GM19372 (cell line): ENCODE measurements at regions not wholly inside any gene's neighbourhood (a gene's known extent, or its start where the extent isn't known, plus 50 kb on each side); places are given as distances from the start of the nearest gene placed in this dataset.

Experiments
- ATAC-seq: cut with Tn5 transposase; IDR thresholded peaks from one replicate; pipeline ENCODE4 v1.9.1; 2021; ENCODE audit warnings: mild to moderate bottlenecking, low read depth, moderate library complexity; ENCODE audit not compliant: unreplicated experiment

DNA sequence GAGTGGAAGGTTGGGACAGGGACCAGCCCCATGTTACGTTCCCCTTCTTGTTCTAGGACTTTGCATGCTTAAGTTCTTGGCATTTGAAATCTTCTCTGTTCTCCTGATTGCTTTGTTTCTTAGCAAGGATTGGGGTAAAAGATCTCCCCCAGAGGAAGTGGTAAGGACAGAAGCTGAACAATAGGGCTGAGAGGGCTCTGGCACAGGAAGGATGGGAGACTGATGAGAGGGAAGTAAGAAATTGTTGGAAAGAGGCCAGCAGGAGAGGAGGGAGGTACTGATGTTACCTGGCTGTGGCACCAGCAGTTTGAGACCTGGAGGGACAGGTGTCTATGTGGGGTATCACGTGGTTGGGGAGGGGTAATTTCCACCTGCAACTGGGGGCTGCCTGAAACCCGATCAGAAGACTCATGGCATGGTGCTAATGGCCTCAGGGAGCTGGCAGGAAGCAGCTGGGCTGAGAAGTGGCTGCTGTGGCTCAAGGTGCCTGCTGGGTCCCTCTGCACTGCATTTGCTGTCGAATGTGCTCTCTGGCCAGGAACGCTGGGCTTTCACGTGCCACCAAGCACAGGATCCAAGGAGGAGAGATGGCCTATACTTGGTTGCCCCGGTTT lies 108.4 kb downstream of the LSM3 start:
- no peak for ATAC-seq

- no peak for ATAC-seq
Observed at GRCh38 chr3:14288177-14288788, 109.7 kb downstream of the LSM3 start.

- ATAC-seq = no peak
Observed at GRCh38 chr3:14288833-14289451, 110.3 kb downstream of the LSM3 start.

DNA sequence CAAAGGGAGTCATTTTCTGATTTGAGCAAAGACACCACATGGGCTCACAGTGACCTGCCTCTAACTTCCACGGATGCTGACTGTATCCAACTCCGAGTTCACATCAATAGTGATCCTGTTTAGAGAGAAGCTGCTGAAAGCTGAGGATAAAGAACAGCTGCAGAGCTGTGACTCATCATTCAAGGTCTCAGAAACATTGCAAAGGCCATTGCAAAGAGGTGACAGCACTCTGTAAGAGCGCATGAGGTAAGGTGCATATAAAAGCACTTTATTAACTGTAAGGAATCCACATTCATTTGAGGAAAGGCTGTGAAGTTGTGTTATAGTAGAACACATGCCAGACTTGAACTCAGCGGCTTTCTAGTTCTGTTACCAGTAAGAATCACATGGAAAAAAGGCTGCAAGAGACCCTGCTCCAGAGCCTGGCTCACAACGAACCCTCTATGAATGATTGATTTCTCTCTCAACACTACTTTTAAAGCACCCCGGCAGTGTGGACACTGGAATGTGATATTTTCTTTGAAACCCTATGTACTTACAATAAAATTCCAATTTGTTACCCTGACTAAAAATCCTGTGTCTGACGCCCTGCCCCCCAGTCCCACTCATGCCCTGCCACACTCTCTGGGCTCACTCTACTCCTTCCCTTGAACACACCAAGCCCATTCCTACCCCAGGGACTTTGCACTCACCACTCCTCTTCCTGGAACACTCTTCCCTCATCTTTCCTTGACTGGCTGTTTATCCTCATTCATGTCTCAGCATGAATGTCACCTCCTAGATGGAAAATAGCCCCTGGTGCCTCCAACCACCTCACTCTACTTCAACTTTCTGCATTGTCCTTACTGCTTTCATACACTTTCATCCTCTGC lies 111.2 kb downstream of the LSM3 start:
- no peak for ATAC-seq

GRCh38 chr3:14290631-14291385 lies 111.6 kb upstream of the SLC6A6 start:
- no peak for ATAC-seq

- no peak for ATAC-seq
Observed at GRCh38 chr3:14295037-14295436, 107.4 kb upstream of the SLC6A6 start.

GRCh38 chr3:14295801-14296200 lies 106.6 kb upstream of the SLC6A6 start:
- ATAC-seq = no peak

- no peak for ATAC-seq
Observed at GRCh38 chr3:14297305-14297704, 105.1 kb upstream of the SLC6A6 start.

- ATAC-seq = no peak
Observed at GRCh38 chr3:14297784-14298236, 104.6 kb upstream of the SLC6A6 start.

DNA sequence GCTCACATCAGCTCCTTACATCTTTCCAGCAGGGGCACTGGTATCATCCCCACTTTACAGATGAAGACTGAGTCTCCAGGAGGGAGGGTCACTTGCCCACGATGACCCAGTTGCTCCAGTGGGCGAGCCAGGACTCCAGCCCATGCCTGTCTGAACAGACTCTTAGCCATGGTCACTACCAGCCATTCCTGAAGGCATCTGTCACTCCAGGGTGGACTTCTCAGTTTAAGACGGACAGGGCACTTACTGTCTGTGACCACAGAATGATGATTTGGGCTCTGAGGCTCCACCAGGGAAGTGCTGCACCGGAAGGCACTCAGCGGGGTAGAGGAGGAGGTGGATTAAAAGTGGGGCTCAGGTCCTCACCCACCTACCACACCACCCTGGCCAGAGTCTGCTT lies 104.0 kb upstream of the SLC6A6 start:
- no peak for ATAC-seq

DNA sequence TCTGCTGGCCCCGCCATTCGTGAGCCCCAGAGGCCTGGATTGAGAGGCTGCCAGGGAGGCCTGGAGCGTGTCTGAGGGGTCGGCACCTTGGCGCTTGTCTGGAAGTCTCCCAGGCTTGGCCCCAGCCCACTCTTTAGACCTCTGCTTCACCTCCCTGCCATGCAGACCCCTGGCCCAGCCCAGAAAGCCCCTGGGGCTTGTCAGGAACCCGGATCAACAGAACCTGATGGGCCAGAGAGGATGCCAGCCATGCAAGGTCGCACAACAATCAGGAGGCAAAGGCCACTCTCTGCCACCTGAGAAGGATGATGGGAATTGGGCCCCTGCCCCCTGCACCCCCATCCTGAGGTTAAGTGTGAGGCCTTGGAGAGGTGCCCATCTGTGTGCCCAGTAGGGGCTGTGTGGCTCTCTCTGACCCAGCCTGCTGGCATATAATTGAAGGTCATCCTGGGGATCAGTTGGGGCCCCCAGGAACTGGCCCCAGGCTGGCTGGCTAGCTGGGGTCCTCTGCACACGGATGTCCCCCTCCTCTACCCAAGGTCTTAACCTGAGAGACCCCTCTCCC lies 103.3 kb upstream of the SLC6A6 start:
- no peak for ATAC-seq

DNA sequence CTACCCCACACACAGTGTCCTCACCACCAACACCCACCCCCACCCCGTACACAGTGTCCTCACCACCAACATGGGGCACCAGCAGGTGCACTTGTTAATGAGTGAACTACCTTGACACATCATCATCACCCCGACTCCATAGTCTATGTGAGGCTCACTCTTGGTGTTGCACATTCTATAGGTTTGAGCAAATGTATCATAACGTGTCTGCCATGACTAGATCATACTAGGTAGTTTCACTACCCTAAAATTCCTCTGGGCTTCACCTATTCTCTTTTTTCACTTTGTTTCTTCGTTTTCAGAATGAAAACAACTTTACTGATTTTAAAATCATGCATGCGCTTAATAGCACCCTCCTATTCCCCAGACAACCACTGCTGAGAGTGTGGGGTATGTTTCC lies 102.6 kb upstream of the SLC6A6 start:
- no peak for ATAC-seq

- no peak for ATAC-seq
Observed at GRCh38 chr3:14300721-14301399, 101.5 kb upstream of the SLC6A6 start.

DNA sequence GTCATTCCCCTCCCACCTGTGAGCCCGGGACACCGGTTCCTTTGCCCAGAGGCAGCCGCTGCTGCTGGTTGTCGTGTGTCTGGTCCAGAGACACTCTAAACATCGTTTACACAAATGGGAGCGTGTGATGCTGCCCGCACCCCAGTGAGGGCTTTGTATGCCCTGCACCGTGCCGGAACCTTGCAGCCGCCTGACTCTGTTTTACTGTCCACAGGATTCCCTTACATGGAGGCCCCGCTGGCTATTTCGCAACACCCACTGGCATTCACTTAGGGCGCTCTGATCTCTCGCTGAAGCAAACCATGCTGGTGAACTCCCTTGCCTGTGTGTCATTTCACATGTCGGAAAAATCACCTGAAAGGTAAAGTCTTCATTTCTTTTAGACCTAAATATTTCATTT lies 100.8 kb upstream of the SLC6A6 start:
- no peak for ATAC-seq

DNA sequence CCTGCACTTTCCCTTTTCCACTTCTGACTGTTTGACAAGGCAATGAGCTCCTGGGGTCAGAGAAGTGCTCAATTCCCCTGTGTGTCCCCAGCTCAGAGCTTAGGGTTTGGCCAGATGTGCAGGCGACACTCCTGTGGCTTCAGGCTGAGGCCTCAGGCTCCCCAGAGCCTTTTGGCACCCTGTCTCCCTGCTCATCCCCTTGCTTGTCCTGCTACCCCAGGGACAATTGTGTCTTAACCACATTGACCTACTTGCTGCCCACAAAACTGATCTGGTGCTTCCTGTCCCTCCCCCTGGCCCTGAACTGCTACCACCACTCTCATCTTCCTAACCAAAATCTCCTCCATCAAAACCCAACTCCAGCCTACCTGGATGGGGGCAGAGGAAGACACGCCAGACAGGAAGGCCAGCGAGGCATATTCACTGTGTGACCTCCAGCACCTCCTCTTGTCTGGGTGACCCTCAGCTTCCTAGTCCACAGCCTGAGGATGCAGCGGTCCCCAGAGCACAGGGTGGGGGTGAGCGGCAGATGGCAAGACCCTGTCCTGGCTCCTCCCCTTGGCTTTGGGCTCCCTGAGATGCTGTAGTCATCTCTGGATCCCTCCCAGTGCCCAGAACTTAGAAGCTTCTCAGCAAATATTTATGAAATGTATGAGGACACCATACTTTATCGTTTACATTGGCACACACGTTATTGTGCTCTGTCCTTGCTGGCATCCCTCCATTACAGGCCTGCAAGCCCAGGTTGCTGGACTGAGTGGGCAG lies 98.9 kb upstream of the SLC6A6 start:
- ATAC-seq = no peak

- no peak for ATAC-seq
Observed at GRCh38 chr3:14304101-14305045, 98.0 kb upstream of the SLC6A6 start.

GRCh38 chr3:14305324-14305723 lies 97.1 kb upstream of the SLC6A6 start:
- no peak for ATAC-seq

DNA sequence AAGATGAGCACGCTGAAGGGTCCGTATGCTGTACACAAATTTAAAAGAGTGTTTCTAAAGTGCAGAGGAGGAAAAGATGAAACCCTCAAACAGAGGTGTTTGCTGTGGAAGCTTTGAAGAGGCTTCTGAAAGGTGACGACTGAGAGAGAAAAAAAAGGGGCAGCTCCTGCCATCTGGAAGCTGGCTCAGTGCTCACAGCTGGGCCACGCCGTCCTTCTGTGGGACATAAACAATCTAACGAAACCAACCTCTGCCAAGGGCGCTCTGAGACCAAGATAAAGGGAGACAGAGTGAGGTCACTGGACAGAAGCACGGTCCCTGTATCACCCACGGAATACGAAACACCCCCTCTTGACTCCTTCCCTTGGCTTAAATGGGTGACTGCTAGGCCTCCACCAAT lies 96.3 kb upstream of the SLC6A6 start:
- no peak for ATAC-seq
